ENCODE measurements at regions not wholly inside any gene's neighbourhood (a gene's known extent, or its start where the extent isn't known, plus 50 kb on each side); places are given as distances from the start of the nearest gene placed in this dataset.

GRCh38 chr4:111652236-111652635, 493.0 kb upstream of the FAM241A start:
- Histone ChIP-seq H2AFZ (no peak overlapping the region), H3K36me3 (replicated peaks; ENCODE audit: insufficient read depth, low read depth) (no peaks in the 10 kb centered on the region), H3K27me3 (no peaks in the 10 kb centered on the region), H3K9me2 (replicated peaks; ENCODE audit: insufficient read depth) (no peaks in the 10 kb centered on the region), H4K20me1 (ENCODE audit: insufficient read depth, poor library complexity, severe bottlenecking) (no peaks in the 10 kb centered on the region), H3K4me2 (no peak overlapping the region), H3K27ac (no peak overlapping the region), H3K4me3 (no peak overlapping the region), H3K4me1 (ENCODE audit: insufficient read depth) (peaks cover 6% of the 10 kb centered on the region), H3K79me2 (no peaks in the 10 kb centered on the region), H3K9me3 (ENCODE audit: low read depth) (no peaks in the 10 kb centered on the region)
- TF ChIP-seq CTCF (IDR thresholded peaks at IDR 0.05; ENCODE audit: poor library complexity) (no peak), EZH2phosphoT487 (IDR thresholded peaks at IDR 0.05; ENCODE audit: low read depth, severe bottlenecking, unreplicated experiment) (no peak), EZH2 (IDR thresholded peaks at IDR 0.05; ENCODE audit: borderline replicate concordance) (no peak)
- WGBS (ENCODE audit: low lambda C conversion rate, missing lambda C conversion rate) = 74% methylated on average over 5 of the region's 5 CpGs
- DNase-seq (ENCODE audit: low spot score) = no peak

- Histone ChIP-seq H4K20me1 (ENCODE audit: insufficient read depth, poor library complexity, severe bottlenecking) (no peaks in the 10 kb centered on the region), H3K79me2 (no peaks in the 10 kb centered on the region), H3K27me3 (no peaks in the 10 kb centered on the region), H3K9me2 (replicated peaks; ENCODE audit: insufficient read depth) (no peaks in the 10 kb centered on the region), H3K36me3 (replicated peaks; ENCODE audit: insufficient read depth, low read depth) (no peaks in the 10 kb centered on the region), H3K27ac (no peak overlapping the region), H3K4me2 (no peak overlapping the region), H3K4me3 (no peak overlapping the region), H3K4me1 (ENCODE audit: insufficient read depth) (peaks cover 6% of the 10 kb centered on the region), H2AFZ (no peak overlapping the region), H3K9me3 (ENCODE audit: low read depth) (no peaks in the 10 kb centered on the region)
- TF ChIP-seq EZH2 (IDR thresholded peaks at IDR 0.05; ENCODE audit: borderline replicate concordance) (no peak), CTCF (IDR thresholded peaks at IDR 0.05; ENCODE audit: poor library complexity) (no peak), EZH2phosphoT487 (IDR thresholded peaks at IDR 0.05; ENCODE audit: low read depth, severe bottlenecking, unreplicated experiment) (no peak)
- 82% methylated on average over 2 of the region's 2 CpGs for WGBS (ENCODE audit: low lambda C conversion rate, missing lambda C conversion rate)
- no peak for DNase-seq (ENCODE audit: low spot score)
These were observed 492.3 kb upstream of the FAM241A start for GRCh38 chr4:111652986-111653385.

GRCh38 chr4:111662496-111662895, 482.8 kb upstream of the FAM241A start:
- Histone ChIP-seq H3K4me2 (no peak overlapping the region), H3K4me1 (ENCODE audit: insufficient read depth) (no peaks in the 10 kb centered on the region), H2AFZ (no peak overlapping the region), H3K36me3 (replicated peaks; ENCODE audit: insufficient read depth, low read depth) (no peaks in the 10 kb centered on the region), H3K27ac (no peak overlapping the region), H3K9me3 (ENCODE audit: low read depth) (no peaks in the 10 kb centered on the region), H3K79me2 (no peaks in the 10 kb centered on the region), H3K9me2 (replicated peaks; ENCODE audit: insufficient read depth) (no peaks in the 10 kb centered on the region), H3K4me3 (no peak overlapping the region), H3K27me3 (no peaks in the 10 kb centered on the region), H4K20me1 (ENCODE audit: insufficient read depth, poor library complexity, severe bottlenecking) (no peaks in the 10 kb centered on the region)
- TF ChIP-seq EZH2phosphoT487 (IDR thresholded peaks at IDR 0.05; ENCODE audit: low read depth, severe bottlenecking, unreplicated experiment) (no peak), EZH2 (IDR thresholded peaks at IDR 0.05; ENCODE audit: borderline replicate concordance) (no peak), CTCF (IDR thresholded peaks at IDR 0.05; ENCODE audit: poor library complexity) (no peak)
- DNase-seq (ENCODE audit: low spot score) = no peak
- WGBS (ENCODE audit: low lambda C conversion rate, missing lambda C conversion rate) = 100% methylated on average over 1 of the region's 1 CpG
